T-cell (primary cell): ENCODE measurements at regions not wholly inside any gene's neighbourhood (a gene's known extent, or its start where the extent isn't known, plus 50 kb on each side); places are given as distances from the start of the nearest gene placed in this dataset.

ENCODE experiments used
- ATAC-seq, 4 experiments: fragments of 200-7000 bp in 3 of 4; fragments of 150-1000 bp in 1 of 4; cut with Tn5 transposase; replicated peaks in 1 of 4; 1 replicate in 3 of 4; 2 replicates in 1 of 4; pipeline ENCODE4 v1.10.0; 2021; ENCODE audit warnings: moderate library complexity in 3 of 4, mild to moderate bottlenecking in 2 of 4, moderate number of reproducible peaks in 1 of 4
- CTCF ChIA-PET, 2 donors: fragments of 300-600 bp; sonication (Branson Sonifier 250); formaldehyde crosslinking; loops; one replicate each; lab custom pipeline; 2022; ENCODE audit warnings: antibody characterized with exemption in 2 of 2; lab: Charles Lee
- POLR2A ChIA-PET, 2 donors: fragments of 300-600 bp; sonication (Branson Sonifier 250); formaldehyde crosslinking; loops; one replicate each; lab custom pipeline; 2022; ENCODE audit warnings: antibody characterized with exemption in 2 of 2; lab: Charles Lee
- DNase-seq, 35 experiments: peaks; one replicate each; pipeline versions ENCODE4 v3.0.0 to v3.0.0-alpha.2; 2013 to 2023
- H3K27ac ChIP-seq: one replicate; pipeline ENCODE4 v1.5.1; 2013; ENCODE audit warnings: low read length
- H3K27me3 ChIP-seq, 2 experiments: replicated peaks in 1 of 2; 1 replicate in 1 of 2; 2 replicates in 1 of 2; pipeline versions ENCODE4 v1.6.1 to v1.7.0; 2013; ENCODE audit warnings: low read length in 1 of 2, mixed read lengths in 1 of 2; ENCODE audit not compliant: control insufficient read depth in 2 of 2, insufficient read depth in 2 of 2; ENCODE audit errors: extremely low read depth in 1 of 2
- H3K36me3 ChIP-seq, 2 donors: 1 replicate in 1 of 2; 2 replicates in 1 of 2; pipeline versions ENCODE4 v1.6.1 to v1.7.0; 2013; ENCODE audit warnings: low read length in 1 of 2; ENCODE audit not compliant: control insufficient read depth in 2 of 2, insufficient read depth in 1 of 2; ENCODE audit errors: extremely low read depth in 1 of 2
- H3K4me1 ChIP-seq, 2 experiments: 1 replicate in 1 of 2; 2 replicates in 1 of 2; pipeline versions ENCODE4 v1.6.1 to v1.7.0; 2013; ENCODE audit warnings: low read length in 2 of 2, mixed read lengths in 1 of 2; ENCODE audit not compliant: insufficient read depth in 2 of 2, control insufficient read depth in 1 of 2; ENCODE audit errors: extremely low read depth in 1 of 2
- H3K4me3 ChIP-seq, 2 donors: 1 replicate in 1 of 2; 2 replicates in 1 of 2; pipeline versions ENCODE4 v1.5.1 to v1.7.0; 2013; ENCODE audit warnings: mild to moderate bottlenecking in 2 of 2, low read length in 1 of 2, moderate library complexity in 1 of 2; ENCODE audit not compliant: control insufficient read depth in 1 of 2; ENCODE audit errors: extremely low read depth in 1 of 2
- H3K9me3 ChIP-seq: 2 replicates; pipeline ENCODE4 v1.7.0; 2013
- H3K27ac Mint-ChIP-seq, 2 donors: one replicate each; pipeline ENCODE4 v1.8.0; 2020 to 2021; ENCODE audit warnings: mild to moderate bottlenecking in 2 of 2, mixed read lengths in 2 of 2
- H3K27me3 Mint-ChIP-seq, 2 donors: one replicate each; pipeline ENCODE4 v1.8.0; 2021 to 2022; ENCODE audit warnings: mixed read lengths in 2 of 2
- H3K36me3 Mint-ChIP-seq: one replicate; pipeline ENCODE4 v1.8.0; 2021; ENCODE audit warnings: mixed read lengths
- H3K4me1 Mint-ChIP-seq, 3 donors: one replicate each; pipeline ENCODE4 v1.8.0; 2020 to 2022; ENCODE audit warnings: mixed read lengths in 3 of 3, mild to moderate bottlenecking in 1 of 3
- H3K4me3 Mint-ChIP-seq, 3 donors: one replicate each; pipeline ENCODE4 v1.8.0; 2020 to 2022; ENCODE audit warnings: mild to moderate bottlenecking in 3 of 3, mixed read lengths in 3 of 3, moderate library complexity in 3 of 3
- H3K9me3 Mint-ChIP-seq, 3 donors: one replicate each; pipeline ENCODE4 v1.8.0; 2020 to 2022; ENCODE audit warnings: mixed read lengths in 3 of 3
- WGBS: methylation state at CpG from one replicate; pipeline ENCODE4 v1.1.5; 2013; ENCODE audit warnings: missing lambda C conversion rate; ENCODE audit not compliant: insufficient coverage; 5-methylcytosine and 5-hydroxymethylcytosine counted together

GRCh38 chr6:4302524-4302923 lies 167.1 kb upstream of the ECI2 start:
- Mint-ChIP-seq H3K27ac (no peak overlapping the region), H3K36me3 (no peaks in the 10 kb centered on the region), H3K27me3 (peaks cover 5 to 18% of the 10 kb centered on the region in 2 donors), H3K4me3 (no peak overlapping the region), H3K9me3 (no peaks in the 10 kb centered on the region), H3K4me1 (no peaks in the 10 kb centered on the region)
- H3K4me3 ChIP-seq: no peak overlapping the region
- WGBS: no CpG with 5 or more reads among the region's 2 CpGs
- ChIA-PET CTCF (no interaction called here), POLR2A (no interaction called here)
- no peak overlapping the region for H3K27ac ChIP-seq
- H3K27me3 ChIP-seq: peaks cover 0 to 3% of the 10 kb centered on the region in 2 experiments
- DNase-seq (no peak), ATAC-seq (no peak)
- H3K9me3 ChIP-seq: no peaks in the 10 kb centered on the region
- no peaks in the 10 kb centered on the region for H3K36me3 ChIP-seq
- H3K4me1 ChIP-seq: no peaks in the 10 kb centered on the region

DNA sequence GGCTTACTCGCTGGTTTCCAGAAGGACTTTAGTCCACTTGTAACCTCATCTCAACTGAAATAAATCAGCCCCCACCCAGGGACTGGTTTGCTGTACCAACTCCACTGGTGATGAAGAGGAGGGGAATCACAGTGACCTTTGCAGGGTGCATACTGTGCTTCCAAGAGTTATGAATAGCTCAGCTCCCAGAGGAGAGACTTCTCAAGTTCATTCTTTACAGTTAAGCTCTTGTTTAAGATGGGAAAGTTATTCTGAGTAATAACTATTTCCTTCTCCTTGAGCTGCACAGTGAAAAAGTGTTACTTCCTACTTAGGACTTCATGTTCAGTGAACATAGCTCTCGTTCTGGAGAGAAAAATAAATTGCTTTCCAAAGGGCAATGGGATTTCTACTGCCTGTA lies 166.5 kb upstream of the ECI2 start:
- H3K27ac ChIP-seq: no peak overlapping the region
- no peaks in the 10 kb centered on the region for H3K9me3 ChIP-seq
- Mint-ChIP-seq H3K9me3 (no peaks in the 10 kb centered on the region), H3K4me3 (no peak overlapping the region), H3K4me1 (no peaks in the 10 kb centered on the region), H3K27me3 (peaks cover 3 to 13% of the 10 kb centered on the region in 2 donors), H3K36me3 (no peaks in the 10 kb centered on the region), H3K27ac (no peak overlapping the region)
- no peak for DNase-seq
- H3K27me3 ChIP-seq: peaks cover 0 to 3% of the 10 kb centered on the region in 2 experiments
- WGBS: no CpG with 5 or more reads among the region's 2 CpGs
- ChIA-PET CTCF (no interaction called here), POLR2A (no interaction called here)
- no peak for ATAC-seq
- no peak overlapping the region for H3K4me3 ChIP-seq
- no peaks in the 10 kb centered on the region for H3K36me3 ChIP-seq
- H3K4me1 ChIP-seq: no peaks in the 10 kb centered on the region

GRCh38 chr6:4300917-4301316 lies 165.5 kb upstream of the ECI2 start:
- Histone ChIP-seq H3K9me3 (no peaks in the 10 kb centered on the region), H3K27ac (no peak overlapping the region), H3K4me1 (no peaks in the 10 kb centered on the region), H3K27me3 (peaks cover 0 to 3% of the 10 kb centered on the region in 2 experiments), H3K36me3 (no peaks in the 10 kb centered on the region), H3K4me3 (no peak overlapping the region)
- Mint-ChIP-seq H3K36me3 (no peaks in the 10 kb centered on the region), H3K4me1 (no peaks in the 10 kb centered on the region), H3K9me3 (no peaks in the 10 kb centered on the region), H3K27me3 (peaks cover 2 to 13% of the 10 kb centered on the region in 2 donors), H3K27ac (no peak overlapping the region), H3K4me3 (no peak overlapping the region)
- DNase-seq (no peak), ATAC-seq (no peak)
- ChIA-PET CTCF (no interaction called here), POLR2A (no interaction called here)
- 65% methylated on average over 2 of the region's 5 CpGs for WGBS

DNA sequence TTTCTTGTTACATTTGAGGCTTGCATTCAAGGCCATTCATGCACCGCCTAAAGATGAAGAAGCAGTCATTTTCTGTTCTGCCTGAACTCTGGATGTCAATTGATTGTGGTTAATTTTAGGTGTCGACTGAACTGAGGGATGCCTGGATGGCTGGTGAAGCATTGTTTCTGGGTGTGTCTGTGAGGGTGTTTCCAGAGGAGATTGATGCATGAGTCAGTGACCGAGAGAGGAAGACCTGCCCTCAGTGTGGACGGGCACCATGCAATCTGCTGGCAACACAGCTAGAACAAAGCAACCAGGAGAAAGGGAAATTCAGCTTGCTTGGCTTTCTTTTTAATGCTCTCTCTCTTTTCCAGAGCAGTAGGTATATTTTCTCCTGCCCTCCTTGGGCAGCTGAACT lies 164.1 kb upstream of the ECI2 start:
- Mint-ChIP-seq H3K4me3 (no peak overlapping the region), H3K27me3 (peaks cover 2 to 5% of the 10 kb centered on the region in 2 donors), H3K27ac (no peak overlapping the region), H3K9me3 (no peaks in the 10 kb centered on the region), H3K4me1 (no peaks in the 10 kb centered on the region), H3K36me3 (no peaks in the 10 kb centered on the region)
- DNase-seq: no peak
- Histone ChIP-seq H3K9me3 (no peaks in the 10 kb centered on the region), H3K4me1 (no peaks in the 10 kb centered on the region), H3K36me3 (no peaks in the 10 kb centered on the region), H3K27me3 (peaks cover 0 to 4% of the 10 kb centered on the region in 2 experiments), H3K27ac (no peak overlapping the region), H3K4me3 (no peak overlapping the region)
- 84% methylated on average over 3 of the region's 4 CpGs for WGBS
- no peak for ATAC-seq
- POLR2A ChIA-PET: no interaction called here
- CTCF ChIA-PET: no interaction called here

GRCh38 chr6:4297348-4297747 lies 162.0 kb upstream of the ECI2 start:
- Histone ChIP-seq H3K36me3 (no peaks in the 10 kb centered on the region), H3K27ac (no peak overlapping the region), H3K4me3 (no peak overlapping the region), H3K9me3 (no peaks in the 10 kb centered on the region), H3K27me3 (peaks cover 0 to 6% of the 10 kb centered on the region in 2 experiments), H3K4me1 (no peaks in the 10 kb centered on the region)
- WGBS: 96% methylated on average over 6 of the region's 7 CpGs
- H3K36me3 Mint-ChIP-seq: no peaks in the 10 kb centered on the region
- H3K4me1 Mint-ChIP-seq: no peaks in the 10 kb centered on the region
- H3K27ac Mint-ChIP-seq: no peak overlapping the region
- no peak for DNase-seq
- ATAC-seq: no peak
- H3K9me3 Mint-ChIP-seq: no peaks in the 10 kb centered on the region
- CTCF ChIA-PET: no interaction called here
- POLR2A ChIA-PET: no interaction called here
- no peaks in the 10 kb centered on the region for H3K27me3 Mint-ChIP-seq
- no peak overlapping the region for H3K4me3 Mint-ChIP-seq

DNA sequence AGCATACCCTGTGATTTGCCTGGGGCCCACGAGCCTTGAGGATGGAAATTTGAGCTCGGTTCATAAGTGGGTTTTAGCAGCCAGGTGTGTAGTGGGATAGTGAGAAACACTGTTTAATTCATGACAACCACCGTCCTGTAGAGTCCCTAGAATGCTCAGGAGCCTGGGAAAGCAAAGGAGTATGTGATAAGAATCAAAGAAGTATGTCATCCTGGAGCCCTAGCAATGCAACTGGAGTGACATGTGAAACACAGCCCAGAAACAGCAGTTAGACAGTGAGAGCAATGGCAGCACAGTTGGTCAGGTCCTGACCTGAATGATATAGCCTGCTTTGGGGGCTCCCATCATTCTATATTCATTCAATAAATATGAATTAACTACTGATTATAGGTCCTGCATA lies 161.2 kb upstream of the ECI2 start:
- ChIA-PET CTCF (no interaction called here), POLR2A (no interaction called here)
- H3K9me3 ChIP-seq: no peaks in the 10 kb centered on the region
- Mint-ChIP-seq H3K4me3 (no peak overlapping the region), H3K27me3 (no peaks in the 10 kb centered on the region), H3K36me3 (no peaks in the 10 kb centered on the region), H3K4me1 (no peaks in the 10 kb centered on the region), H3K27ac (no peak overlapping the region), H3K9me3 (no peaks in the 10 kb centered on the region)
- ATAC-seq (no peak), DNase-seq (no peak)
- no peaks in the 10 kb centered on the region for H3K36me3 ChIP-seq
- H3K4me3 ChIP-seq: no peak overlapping the region
- H3K4me1 ChIP-seq: no peaks in the 10 kb centered on the region
- 46% methylated on average over 3 of the region's 3 CpGs for WGBS
- H3K27ac ChIP-seq: no peak overlapping the region
- H3K27me3 ChIP-seq: peaks cover 0 to 4% of the 10 kb centered on the region in 2 experiments

DNA sequence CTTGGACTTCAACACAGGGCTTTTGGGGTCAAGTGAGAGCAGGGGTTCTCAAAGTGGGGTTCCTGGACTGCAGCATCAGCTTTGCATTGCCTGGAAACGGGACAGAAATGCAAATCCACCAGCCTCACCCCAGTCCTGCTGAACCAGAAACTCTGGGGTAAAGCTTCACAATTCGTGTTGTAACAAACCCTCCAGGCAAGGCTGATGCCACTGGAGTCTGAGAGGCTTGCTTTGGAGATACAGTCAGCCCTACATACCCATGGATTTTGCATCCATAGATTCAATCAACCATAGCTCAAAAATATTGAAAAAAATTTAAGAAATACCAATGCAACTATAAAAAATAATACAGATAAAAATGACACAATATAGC lies 160.4 kb upstream of the ECI2 start:
- Histone ChIP-seq H3K27me3 (peaks cover 0 to 3% of the 10 kb centered on the region in 2 experiments), H3K36me3 (no peaks in the 10 kb centered on the region), H3K4me1 (no peaks in the 10 kb centered on the region), H3K4me3 (no peak overlapping the region), H3K9me3 (no peaks in the 10 kb centered on the region), H3K27ac (no peak overlapping the region)
- DNase-seq: no peak
- no peak overlapping the region for H3K4me3 Mint-ChIP-seq
- no peaks in the 10 kb centered on the region for H3K4me1 Mint-ChIP-seq
- no peak overlapping the region for H3K27ac Mint-ChIP-seq
- no peaks in the 10 kb centered on the region for H3K27me3 Mint-ChIP-seq
- H3K36me3 Mint-ChIP-seq: no peaks in the 10 kb centered on the region
- H3K9me3 Mint-ChIP-seq: no peaks in the 10 kb centered on the region
- CTCF ChIA-PET: no interaction called here
- POLR2A ChIA-PET: no interaction called here
- WGBS: 37% methylated on average over 2 of the region's 2 CpGs
- ATAC-seq: peak in 1 of 4 experiments; percentile 17
